GM19025 (cell line): ENCODE measurements at regions not wholly inside any gene's neighbourhood (a gene's known extent, or its start where the extent isn't known, plus 50 kb on each side); places are given as distances from the start of the nearest gene placed in this dataset.
A peak's percentile ranks its signal among the peaks of the same experiment; 100 is the strongest.

ENCODE experiments used
- ATAC-seq: cut with Tn5 transposase; IDR thresholded peaks from one replicate; pipeline ENCODE4 v1.9.1; 2021; ENCODE audit warnings: mild to moderate bottlenecking, low read depth, moderate library complexity; ENCODE audit not compliant: unreplicated experiment

- ATAC-seq, result no peak
Measured at GRCh38 chr13:33454844-33455705, 169.5 kb upstream of the STARD13 start.

GRCh38 chr13:33459702-33460101 is 174.1 kb upstream of the STARD13 start:
- no peak for ATAC-seq

- ATAC-seq, result no peak
Measured at GRCh38 chr13:33462109-33462508, 176.6 kb upstream of the STARD13 start.

GRCh38 chr13:33464345-33464744 is 178.8 kb upstream of the STARD13 start:
- no peak for ATAC-seq

- ATAC-seq, result no peak
Measured at GRCh38 chr13:33466262-33466661, 180.7 kb upstream of the STARD13 start.

GRCh38 chr13:33467556-33467955 is 182.0 kb upstream of the STARD13 start:
- ATAC-seq, result no peak

GRCh38 chr13:33471204-33471603 is 185.6 kb upstream of the STARD13 start:
- ATAC-seq, result no peak

GRCh38 chr13:33472446-33472845 is 186.9 kb upstream of the STARD13 start:
- ATAC-seq, result no peak

- ATAC-seq, result no peak
Measured at GRCh38 chr13:33479105-33479504, 193.6 kb upstream of the STARD13 start.

GRCh38 chr13:33480561-33480960 is 195.0 kb upstream of the STARD13 start:
- ATAC-seq, result no peak

GRCh38 chr13:33483471-33483870 is 197.9 kb upstream of the STARD13 start:
- ATAC-seq, result no peak

- no peak for ATAC-seq
Measured at GRCh38 chr13:33485247-33485646, 199.7 kb upstream of the STARD13 start.

- peak; percentile 75 for ATAC-seq
Measured at GRCh38 chr13:33487575-33488243, 202.2 kb upstream of the STARD13 start.

- ATAC-seq, result no peak
Measured at GRCh38 chr13:33489563-33489962, 204.0 kb upstream of the STARD13 start.

GRCh38 chr13:33490461-33491327 is 205.1 kb upstream of the STARD13 start:
- ATAC-seq, result no peak

- no peak for ATAC-seq
Measured at GRCh38 chr13:33493672-33494365, 208.3 kb upstream of the STARD13 start.

GRCh38 chr13:33494596-33495204 is 209.1 kb upstream of the STARD13 start:
- no peak for ATAC-seq

- no peak for ATAC-seq
Measured at GRCh38 chr13:33496336-33496735, 210.8 kb upstream of the STARD13 start.

- ATAC-seq, result no peak
Measured at GRCh38 chr13:33497146-33497845, 211.7 kb upstream of the STARD13 start.
